ENCODE measurements at regions not wholly inside any gene's neighbourhood (a gene's known extent, or its start where the extent isn't known, plus 50 kb on each side); places are given as distances from the start of the nearest gene placed in this dataset.

- TF ChIP-seq MZF1 (tag by site-specific recombination; IDR thresholded peaks at IDR 0.05; ENCODE audit: borderline replicate concordance) (no peak), ZNF26 (tag by site-specific recombination; IDR thresholded peaks at IDR 0.05) (no peak), ZNF302 (tag by site-specific recombination; IDR thresholded peaks at IDR 0.05; ENCODE audit: low read depth) (no peak), KLF9 (tag by site-specific recombination; IDR thresholded peaks at IDR 0.05; ENCODE audit: low read depth) (peak; percentile 27; the same call in 1 of the 2 replicates), ZNF239 (tag by site-specific recombination; IDR thresholded peaks at IDR 0.05) (no peak), YY1 (tag by site-specific recombination; IDR thresholded peaks at IDR 0.05) (no peak), ZNF324 (tag by site-specific recombination; IDR thresholded peaks at IDR 0.05) (no peak), ZNF266 (tag by site-specific recombination; IDR thresholded peaks at IDR 0.05; ENCODE audit: low read depth) (no peak), ZBTB21 (tag by site-specific recombination; IDR thresholded peaks at IDR 0.05) (no peak), ZSCAN18 (tag by site-specific recombination; IDR thresholded peaks at IDR 0.05) (no peak), ZNF24 (tag by site-specific recombination; IDR thresholded peaks at IDR 0.05) (no peak), ZNF121 (tag by site-specific recombination; IDR thresholded peaks at IDR 0.05) (no peak)
- TF ChIP-seq, protein P1, sequence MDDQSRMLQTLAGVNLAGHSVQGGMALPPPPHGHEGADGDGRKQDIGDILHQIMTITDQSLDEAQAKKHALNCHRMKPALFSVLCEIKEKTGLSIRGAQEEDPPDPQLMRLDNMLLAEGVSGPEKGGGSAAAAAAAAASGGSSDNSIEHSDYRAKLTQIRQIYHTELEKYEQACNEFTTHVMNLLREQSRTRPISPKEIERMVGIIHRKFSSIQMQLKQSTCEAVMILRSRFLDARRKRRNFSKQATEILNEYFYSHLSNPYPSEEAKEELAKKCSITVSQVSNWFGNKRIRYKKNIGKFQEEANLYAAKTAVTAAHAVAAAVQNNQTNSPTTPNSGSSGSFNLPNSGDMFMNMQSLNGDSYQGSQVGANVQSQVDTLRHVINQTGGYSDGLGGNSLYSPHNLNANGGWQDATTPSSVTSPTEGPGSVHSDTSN (CRISPR knock-in tag; IDR thresholded peaks at IDR 0.05), result no peak
- TF ChIP-seq, protein P2, sequence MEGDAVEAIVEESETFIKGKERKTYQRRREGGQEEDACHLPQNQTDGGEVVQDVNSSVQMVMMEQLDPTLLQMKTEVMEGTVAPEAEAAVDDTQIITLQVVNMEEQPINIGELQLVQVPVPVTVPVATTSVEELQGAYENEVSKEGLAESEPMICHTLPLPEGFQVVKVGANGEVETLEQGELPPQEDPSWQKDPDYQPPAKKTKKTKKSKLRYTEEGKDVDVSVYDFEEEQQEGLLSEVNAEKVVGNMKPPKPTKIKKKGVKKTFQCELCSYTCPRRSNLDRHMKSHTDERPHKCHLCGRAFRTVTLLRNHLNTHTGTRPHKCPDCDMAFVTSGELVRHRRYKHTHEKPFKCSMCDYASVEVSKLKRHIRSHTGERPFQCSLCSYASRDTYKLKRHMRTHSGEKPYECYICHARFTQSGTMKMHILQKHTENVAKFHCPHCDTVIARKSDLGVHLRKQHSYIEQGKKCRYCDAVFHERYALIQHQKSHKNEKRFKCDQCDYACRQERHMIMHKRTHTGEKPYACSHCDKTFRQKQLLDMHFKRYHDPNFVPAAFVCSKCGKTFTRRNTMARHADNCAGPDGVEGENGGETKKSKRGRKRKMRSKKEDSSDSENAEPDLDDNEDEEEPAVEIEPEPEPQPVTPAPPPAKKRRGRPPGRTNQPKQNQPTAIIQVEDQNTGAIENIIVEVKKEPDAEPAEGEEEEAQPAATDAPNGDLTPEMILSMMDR (tag by site-specific recombination; IDR thresholded peaks at IDR 0.05), result no peak
Measured at GRCh38 chr14:104266631-104267575, 128.5 kb downstream of the KIF26A start.

Data from HEK293 (cell line).